ENCODE measurements at regions not wholly inside any gene's neighbourhood (a gene's known extent, or its start where the extent isn't known, plus 50 kb on each side); places are given as distances from the start of the nearest gene placed in this dataset.

GRCh38 chr5:24103451-24104023, 541.2 kb downstream of the CDH10 start:
- Histone ChIP-seq H2AFZ (ENCODE audit: low read length) (no peak overlapping the region), H3K27me3 (ENCODE audit: insufficient read depth, low read length) (no peaks in the 10 kb centered on the region), H3K27ac (ENCODE audit: low read depth, low read length, poor library complexity, severe bottlenecking) (no peak overlapping the region), H3K79me2 (ENCODE audit: insufficient read depth, low read length) (no peaks in the 10 kb centered on the region), H3K9me2 (ENCODE audit: low read depth, low read length) (no peaks in the 10 kb centered on the region), H3K9me3 (ENCODE audit: low read length) (no peaks in the 10 kb centered on the region), H3K9ac (ENCODE audit: low read length) (no peak overlapping the region), H3F3A (ENCODE audit: insufficient read depth, low read length) (no peaks in the 10 kb centered on the region), H4K20me1 (ENCODE audit: insufficient read depth, low read length) (no peaks in the 10 kb centered on the region), H3K4me1 (ENCODE audit: insufficient read depth, low read length, severe bottlenecking) (no peaks in the 10 kb centered on the region), H3K4me3 (ENCODE audit: low read depth, low read length, poor library complexity, severe bottlenecking) (no peak overlapping the region), H3K4me2 (ENCODE audit: low read length) (no peak overlapping the region), H3K36me3 (ENCODE audit: insufficient read depth, low read length) (no peaks in the 10 kb centered on the region)
- TF ChIP-seq CTCF (IDR thresholded peaks at IDR 0.05; ENCODE audit: low read length) = no peak
- TF ChIP-seq EZH2 (IDR thresholded peaks at IDR 0.05; ENCODE audit: borderline replicate concordance, low read length) = no peak

DNA sequence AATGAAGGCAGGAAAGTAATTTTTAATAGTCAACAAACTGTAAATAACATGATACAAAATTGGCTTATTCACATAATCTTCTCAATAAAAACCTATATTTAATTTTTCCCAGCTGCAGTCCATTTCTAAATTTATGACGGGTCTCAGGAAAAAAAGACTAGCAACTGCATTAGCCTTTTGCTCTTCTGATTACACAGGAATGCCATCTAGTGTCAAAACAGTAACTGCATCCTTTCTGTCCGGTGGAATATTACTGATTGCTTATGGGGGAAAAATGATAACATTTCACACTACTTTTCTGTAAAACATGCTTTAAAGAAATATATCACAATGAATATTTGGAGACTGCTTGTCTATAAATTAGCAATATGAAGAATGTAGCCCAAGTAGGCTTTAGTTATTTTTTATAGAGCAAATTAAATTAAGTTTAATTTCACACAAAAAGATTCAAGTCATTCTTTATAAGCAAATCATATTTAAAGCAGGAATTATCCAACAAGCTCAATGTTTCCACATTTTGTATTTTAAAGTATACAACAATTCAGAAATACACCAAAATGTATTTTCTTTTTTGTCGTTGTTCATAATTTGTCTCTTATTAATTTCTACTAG, 534.7 kb downstream of the CDH10 start:
- Histone ChIP-seq H4K20me1 (ENCODE audit: insufficient read depth, low read length) (no peaks in the 10 kb centered on the region), H3F3A (ENCODE audit: insufficient read depth, low read length) (no peaks in the 10 kb centered on the region), H3K9ac (ENCODE audit: low read length) (no peak overlapping the region), H3K79me2 (ENCODE audit: insufficient read depth, low read length) (no peaks in the 10 kb centered on the region), H3K4me3 (ENCODE audit: low read depth, low read length, poor library complexity, severe bottlenecking) (no peak overlapping the region), H3K9me3 (ENCODE audit: low read length) (no peaks in the 10 kb centered on the region), H3K36me3 (ENCODE audit: insufficient read depth, low read length) (no peaks in the 10 kb centered on the region), H2AFZ (ENCODE audit: low read length) (no peak overlapping the region), H3K4me1 (ENCODE audit: insufficient read depth, low read length, severe bottlenecking) (no peaks in the 10 kb centered on the region), H3K9me2 (ENCODE audit: low read depth, low read length) (no peaks in the 10 kb centered on the region), H3K27ac (ENCODE audit: low read depth, low read length, poor library complexity, severe bottlenecking) (no peak overlapping the region), H3K27me3 (ENCODE audit: insufficient read depth, low read length) (no peaks in the 10 kb centered on the region), H3K4me2 (ENCODE audit: low read length) (no peak overlapping the region)
- TF ChIP-seq CTCF (IDR thresholded peaks at IDR 0.05; ENCODE audit: low read length) = peak; percentile 66
- TF ChIP-seq EZH2 (IDR thresholded peaks at IDR 0.05; ENCODE audit: borderline replicate concordance, low read length) = no peak

- no peaks in the 10 kb centered on the region for H3K4me1 ChIP-seq (ENCODE audit: insufficient read depth, low read length, severe bottlenecking)
- no peaks in the 10 kb centered on the region for H3K36me3 ChIP-seq (ENCODE audit: insufficient read depth, low read length)
- H3K79me2 ChIP-seq (ENCODE audit: insufficient read depth, low read length) = no peaks in the 10 kb centered on the region
- H3K9me2 ChIP-seq (ENCODE audit: low read depth, low read length) = no peaks in the 10 kb centered on the region
- H3K9me3 ChIP-seq (ENCODE audit: low read length) = no peaks in the 10 kb centered on the region
- H4K20me1 ChIP-seq (ENCODE audit: insufficient read depth, low read length) = no peaks in the 10 kb centered on the region
- H3K4me3 ChIP-seq (ENCODE audit: low read depth, low read length, poor library complexity, severe bottlenecking) = no peak overlapping the region
- TF ChIP-seq CTCF (IDR thresholded peaks at IDR 0.05; ENCODE audit: low read length) (no peak), EZH2 (IDR thresholded peaks at IDR 0.05; ENCODE audit: borderline replicate concordance, low read length) (no peak)
- no peaks in the 10 kb centered on the region for H3F3A ChIP-seq (ENCODE audit: insufficient read depth, low read length)
- H3K27ac ChIP-seq (ENCODE audit: low read depth, low read length, poor library complexity, severe bottlenecking) = no peak overlapping the region
- H3K4me2 ChIP-seq (ENCODE audit: low read length) = no peak overlapping the region
- no peaks in the 10 kb centered on the region for H3K27me3 ChIP-seq (ENCODE audit: insufficient read depth, low read length)
- H3K9ac ChIP-seq (ENCODE audit: low read length) = no peak overlapping the region
- H2AFZ ChIP-seq (ENCODE audit: low read length) = no peak overlapping the region
Measured at GRCh38 chr5:24112420-24112819, 532.4 kb downstream of the CDH10 start.
